Endothelial cell of umbilical vein (primary cell): ENCODE measurements at regions not wholly inside any gene's neighbourhood (a gene's known extent, or its start where the extent isn't known, plus 50 kb on each side); places are given as distances from the start of the nearest gene placed in this dataset.

Experiments used
- BruUV-seq: library from RNA; stranded (reverse); fragments of 400-500 nt; replicated peaks from 2 replicates; lab custom pipeline; 2021; lab: Mats Ljungman, UMichigan
- CTCF ChIA-PET: fragments of 300-600, 350-600 bp; sonication (Branson Sonifier 250); formaldehyde crosslinking; loops from one replicate; lab custom pipeline; 2021; ENCODE audit warnings: antibody characterized with exemption, inconsistent platforms; lab: Charles Lee
- POLR2A ChIA-PET: fragments of 300-600, 350-600 bp; sonication (Branson Sonifier 250); formaldehyde crosslinking; loops from one replicate; lab custom pipeline; 2021; ENCODE audit warnings: antibody characterized with exemption, inconsistent platforms; lab: Charles Lee
- DNase-seq: peaks from one replicate; pipeline ENCODE4 v3.0.0-alpha.2; 2011; ENCODE audit warnings: low read depth, low spot score
- FAIRE-seq: peaks from 2 replicates; lab custom pipeline; 2011; peaks lifted over from hg19 to GRCh38; lab: Jason Lieb, UNC
- H2AFZ ChIP-seq: 2 replicates; pipeline ENCODE4 v1.6.0; 2012; ENCODE audit warnings: low read depth, low read length, control low read depth, inconsistent platforms
- H3K27ac ChIP-seq: 2 replicates; pipeline ENCODE4 v1.5.1; 2011; ENCODE audit warnings: low read depth, mild to moderate bottlenecking, control low read depth, low read length, moderate library complexity; ENCODE audit not compliant: insufficient read depth
- H3K27me3 ChIP-seq, 2 experiments: 2 replicates each; pipeline versions ENCODE4 v1.6.0 to v1.6.1; 2011; ENCODE audit warnings: low read length in 2 of 2, mixed read lengths in 1 of 2; ENCODE audit not compliant: control insufficient read depth in 2 of 2, insufficient read depth in 2 of 2
- H3K36me3 ChIP-seq, 2 experiments: 2 replicates in 1 of 2; 3 replicates in 1 of 2; pipeline ENCODE4 v1.5.1; 2011; ENCODE audit warnings: low read length in 2 of 2, mild to moderate bottlenecking in 1 of 2, moderate library complexity in 1 of 2; ENCODE audit not compliant: control insufficient read depth in 2 of 2, insufficient read depth in 2 of 2; ENCODE audit errors: extremely low read depth in 1 of 2
- H3K4me1 ChIP-seq: 3 replicates; pipeline ENCODE4 v1.5.1; 2011; ENCODE audit warnings: mild to moderate bottlenecking, low read length; ENCODE audit not compliant: control insufficient read depth, insufficient read depth; ENCODE audit errors: extremely low read depth
- H3K4me2 ChIP-seq: 2 replicates; pipeline ENCODE4 v1.6.1; 2011; ENCODE audit warnings: low read length, control low read depth, mixed read lengths; ENCODE audit not compliant: insufficient read depth
- H3K4me3 ChIP-seq, 3 experiments: fragments of 200-600 bp in 1 of 3; sonication (generic), shearing (Covaris generic) in 1 of 3; replicated peaks in 1 of 3; 2 replicates each; pipeline ENCODE4 v1.5.1; 2011 to 2016; ENCODE audit warnings: control low read depth in 3 of 3, low read length in 3 of 3, mild to moderate bottlenecking in 2 of 3, inconsistent platforms in 1 of 3, low read depth in 1 of 3, moderate library complexity in 1 of 3; ENCODE audit not compliant: insufficient read depth in 1 of 3
- H3K79me2 ChIP-seq: 2 replicates; pipeline ENCODE4 v1.6.0; 2012; ENCODE audit warnings: low read length, inconsistent platforms; ENCODE audit not compliant: control insufficient read depth, insufficient read depth
- H3K9ac ChIP-seq: replicated peaks from 2 replicates; pipeline ENCODE3; 2011; ENCODE audit warnings: low read length, control low read depth; ENCODE audit not compliant: insufficient read depth; ENCODE audit errors: extremely low read depth
- H3K9me1 ChIP-seq: replicated peaks from 3 replicates; pipeline ENCODE4 v1.6.0; 2011; ENCODE audit warnings: mild to moderate bottlenecking, low read length; ENCODE audit not compliant: control insufficient read depth, insufficient read depth; ENCODE audit errors: extremely low read depth
- H3K9me3 ChIP-seq: replicated peaks from 2 replicates; pipeline ENCODE4 v1.5.1; 2012; ENCODE audit warnings: low read length, inconsistent platforms; ENCODE audit not compliant: control insufficient read depth, insufficient read depth
- H4K20me1 ChIP-seq: replicated peaks from 2 replicates; pipeline ENCODE3; 2011; ENCODE audit warnings: mild to moderate bottlenecking, low read length; ENCODE audit not compliant: control insufficient read depth, insufficient read depth; ENCODE audit errors: extremely low read depth
- CTCF ChIP-seq, 2 donors: IDR thresholded peaks; 1 replicate in 1 of 2; 2 replicates in 1 of 2; pipeline ENCODE4 v1.5.1; 2011; ENCODE audit warnings: low read length in 2 of 2, mild to moderate bottlenecking in 2 of 2, moderate library complexity in 2 of 2, control low read depth in 1 of 2, inconsistent platforms in 1 of 2, low read depth in 1 of 2; ENCODE audit not compliant: insufficient read depth in 1 of 2; ENCODE audit errors: extremely low read depth in 1 of 2
- JUN ChIP-seq: IDR thresholded peaks from 2 replicates; pipeline ENCODE4 v1.6.1; 2011; ENCODE audit warnings: borderline replicate concordance, low read depth; ENCODE audit not compliant: insufficient read length, insufficient read depth
- MAX ChIP-seq: IDR thresholded peaks from 2 replicates; pipeline ENCODE4 v1.6.1; 2011; ENCODE audit not compliant: insufficient read depth, insufficient read length
- MYC ChIP-seq: IDR thresholded peaks from one replicate; pipeline ENCODE4 v1.6.1; 2011; ENCODE audit warnings: mild to moderate bottlenecking, low read depth, low read length
- POLR2A ChIP-seq: IDR thresholded peaks from 2 replicates; pipeline ENCODE4 v1.6.1; 2012; ENCODE audit warnings: low read depth, mild to moderate bottlenecking, control low read depth, low read length
- dilution Hi-C: fragments of 300-500 bp; cut with MboI; formaldehyde crosslinking; loops from one replicate; pipeline ENCODE4 v1.15.0; 2019; ENCODE audit warnings: low sequenced_read_pairs; ENCODE audit not compliant: extremely low pct_ligation_motif_present
- intact Hi-C: fragments of 100-400 bp; cut with micrococcal nuclease; formaldehyde crosslinking; loops from one replicate; pipeline ENCODE4 v1.10.0; 2022

- Histone ChIP-seq H3K9me1 (no peaks in the 10 kb centered on the region), H2AFZ (no peak overlapping the region), H4K20me1 (no peaks in the 10 kb centered on the region), H3K4me2 (no peak overlapping the region), H3K4me1 (no peaks in the 10 kb centered on the region), H3K36me3 (no peaks in the 10 kb centered on the region), H3K9ac (no peak overlapping the region), H3K27ac (no peak overlapping the region), H3K4me3 (no peak overlapping the region), H3K79me2 (no peaks in the 10 kb centered on the region), H3K27me3 (no peaks in the 10 kb centered on the region), H3K9me3 (no peaks in the 10 kb centered on the region)
- intact Hi-C loops (no loop called here), dilution Hi-C loops (no loop called here)
- TF ChIP-seq MYC (no peak), POLR2A (no peak), CTCF (IDR thresholded peaks at IDR 0.05; ENCODE audit: extremely low read depth in 1 of 2, insufficient read depth in 1 of 2, low read depth in 1 of 2, low read length in 2 of 2) (no peak), MAX (no peak), JUN (no peak)
- ChIA-PET CTCF (interaction anchor here (1.0 kb wide), 1 partner anchor 8 kb away, joined by 3 read pairs; no protein-coding TSS in a partner anchor), POLR2A (no interaction called here)
- no TSS peak for BruUV-seq
- no peak for FAIRE-seq
- DNase-seq, result no peak
Observed at GRCh38 chr12:111094157-111095010, 174.0 kb upstream of the MYL2 start.
